Keratinocyte (primary cell): ENCODE measurements at regions not wholly inside any gene's neighbourhood (a gene's known extent, or its start where the extent isn't known, plus 50 kb on each side); places are given as distances from the start of the nearest gene placed in this dataset.
A peak's percentile ranks its signal among the peaks of the same experiment; 100 is the strongest.

Experiments
- DNase-seq: peaks from one replicate; pipeline ENCODE4 v3.0.0-alpha.2; 2011; ENCODE audit warnings: low read depth, missing footprints, low spot score
- FAIRE-seq: peaks from 2 replicates; lab custom pipeline; 2011; peaks lifted over from hg19 to GRCh38; lab: Jason Lieb, UNC
- H2AFZ ChIP-seq: 2 replicates; pipeline ENCODE4 v1.6.0; 2012; ENCODE audit warnings: low read length, control low read depth, inconsistent platforms; ENCODE audit not compliant: control insufficient read depth
- H3K27ac ChIP-seq: 2 replicates; pipeline ENCODE4 v1.5.1; 2011; ENCODE audit warnings: low read length; ENCODE audit not compliant: control insufficient read depth, insufficient read depth
- H3K27me3 ChIP-seq: 3 replicates; pipeline ENCODE4 v1.6.0; 2011; ENCODE audit warnings: low read length; ENCODE audit not compliant: control insufficient read depth, insufficient read depth; ENCODE audit errors: extremely low read depth
- H3K36me3 ChIP-seq, 2 experiments: 2 replicates in 1 of 2; 3 replicates in 1 of 2; pipeline ENCODE4 v1.5.1; 2011; ENCODE audit warnings: low read length in 2 of 2, mild to moderate bottlenecking in 1 of 2; ENCODE audit not compliant: control insufficient read depth in 2 of 2, insufficient read depth in 2 of 2; ENCODE audit errors: extremely low read depth in 1 of 2
- H3K4me1 ChIP-seq: 3 replicates; pipeline ENCODE4 v1.5.1; 2011; ENCODE audit warnings: low read length; ENCODE audit not compliant: control insufficient read depth, insufficient read depth; ENCODE audit errors: extremely low read depth
- H3K4me2 ChIP-seq: 3 replicates; pipeline ENCODE4 v1.6.0; 2011; ENCODE audit warnings: low read depth, low read length; ENCODE audit not compliant: control insufficient read depth, insufficient read depth; ENCODE audit errors: extremely low read depth
- H3K4me3 ChIP-seq, 3 experiments: fragments of 200-600 bp in 1 of 3; sonication (generic) in 1 of 3; 2 replicates in 2 of 3; 3 replicates in 1 of 3; pipeline ENCODE4 v1.5.1; 2011 to 2016; ENCODE audit warnings: low read length in 3 of 3, mild to moderate bottlenecking in 3 of 3, control low read depth in 2 of 3, inconsistent platforms in 1 of 3, low read depth in 1 of 3, mixed read lengths in 1 of 3, mixed run types in 1 of 3, moderate library complexity in 1 of 3; ENCODE audit not compliant: control insufficient read depth in 2 of 3, insufficient read depth in 2 of 3; ENCODE audit errors: extremely low read depth in 1 of 3
- H3K79me2 ChIP-seq: 2 replicates; pipeline ENCODE4 v1.6.0; 2012; ENCODE audit warnings: low read length; ENCODE audit not compliant: control insufficient read depth, insufficient read depth
- H3K9ac ChIP-seq: 3 replicates; pipeline ENCODE4 v1.6.0; 2011; ENCODE audit warnings: low read length; ENCODE audit not compliant: control insufficient read depth, insufficient read depth; ENCODE audit errors: extremely low read depth
- H3K9me1 ChIP-seq: 3 replicates; pipeline ENCODE4 v1.6.0; 2011; ENCODE audit warnings: low read length; ENCODE audit not compliant: control insufficient read depth, insufficient read depth; ENCODE audit errors: extremely low read depth
- H3K9me3 ChIP-seq: 2 replicates; pipeline ENCODE4 v1.5.1; 2012; ENCODE audit warnings: low read depth, low read length; ENCODE audit not compliant: control insufficient read depth
- H4K20me1 ChIP-seq: 3 replicates; pipeline ENCODE4 v1.6.0; 2011; ENCODE audit warnings: low read length; ENCODE audit not compliant: control insufficient read depth, insufficient read depth; ENCODE audit errors: extremely low read depth
- CTCF ChIP-seq, 3 experiments: IDR thresholded peaks in 1 of 3; conservative IDR thresholded peaks in 1 of 3; optimal IDR thresholded peaks in 1 of 3; 2 replicates in 2 of 3; 3 replicates in 1 of 3; pipeline versions ENCODE3 to v1.5.1; 2011; ENCODE audit warnings: low read length in 3 of 3, mild to moderate bottlenecking in 3 of 3, moderate library complexity in 2 of 3, control low read depth in 1 of 3, inconsistent platforms in 1 of 3; ENCODE audit not compliant: insufficient read depth in 2 of 3; ENCODE audit errors: extremely low read depth in 1 of 3
- EZH2 ChIP-seq: IDR thresholded peaks from one replicate; pipeline ENCODE4 v1.6.1; 2012; ENCODE audit warnings: inconsistent platforms, mild to moderate bottlenecking, low read length, moderate library complexity
- dilution Hi-C: fragments of 300-500 bp; cut with MboI; formaldehyde crosslinking; loops from one replicate; pipeline ENCODE4 v1.7.0; 2020; ENCODE audit warnings: low sequenced_read_pairs; ENCODE audit not compliant: extremely low pct_ligation_motif_present

GRCh38 chr9:82454509-82455190 lies 466.1 kb downstream of the SPATA31D1 start:
- Histone ChIP-seq H3K4me2 (no peak overlapping the region), H3K9me3 (no peaks in the 10 kb centered on the region), H3K9ac (no peak overlapping the region), H3K9me1 (no peaks in the 10 kb centered on the region), H3K36me3 (no peaks in the 10 kb centered on the region), H3K79me2 (no peaks in the 10 kb centered on the region), H3K27ac (no peak overlapping the region), H3K4me3 (no peak overlapping the region), H2AFZ (no peak overlapping the region), H3K27me3 (no peaks in the 10 kb centered on the region), H3K4me1 (no peaks in the 10 kb centered on the region), H4K20me1 (no peaks in the 10 kb centered on the region)
- TF ChIP-seq CTCF (optimal IDR thresholded peaks at IDR 0.05 in 1 of 3, IDR thresholded peaks at IDR 0.05 in 1 of 3, conservative IDR thresholded peaks at IDR 0.05 in 1 of 3; ENCODE audit: extremely low read depth in 1 of 3, insufficient read depth in 2 of 3, low read length in 3 of 3) (no peak), EZH2 (no peak)
- FAIRE-seq: no peak
- DNase-seq: no peak
- dilution Hi-C loops: no loop called here

GRCh38 chr9:82456642-82457041 lies 468.1 kb downstream of the SPATA31D1 start:
- no peaks in the 10 kb centered on the region for H3K27me3 ChIP-seq
- no peak overlapping the region for H3K4me3 ChIP-seq
- TF ChIP-seq CTCF (optimal IDR thresholded peaks at IDR 0.05 in 1 of 3, IDR thresholded peaks at IDR 0.05 in 1 of 3, conservative IDR thresholded peaks at IDR 0.05 in 1 of 3; ENCODE audit: extremely low read depth in 1 of 3, insufficient read depth in 2 of 3, low read length in 3 of 3) (no peak), EZH2 (no peak)
- H3K79me2 ChIP-seq: no peaks in the 10 kb centered on the region
- H3K9me1 ChIP-seq: no peaks in the 10 kb centered on the region
- H3K4me2 ChIP-seq: no peak overlapping the region
- DNase-seq: no peak
- no peaks in the 10 kb centered on the region for H3K4me1 ChIP-seq
- H3K36me3 ChIP-seq: no peaks in the 10 kb centered on the region
- no peak overlapping the region for H3K9ac ChIP-seq
- no peak overlapping the region for H3K27ac ChIP-seq
- FAIRE-seq: peak; percentile 82
- H3K9me3 ChIP-seq: no peaks in the 10 kb centered on the region
- H4K20me1 ChIP-seq: no peaks in the 10 kb centered on the region
- dilution Hi-C loops: no loop called here
- no peak overlapping the region for H2AFZ ChIP-seq
